ENCODE measurements at regions not wholly inside any gene's neighbourhood (a gene's known extent, or its start where the extent isn't known, plus 50 kb on each side); places are given as distances from the start of the nearest gene placed in this dataset.
A peak's percentile ranks its signal among the peaks of the same experiment; 100 is the strongest.

DNA sequence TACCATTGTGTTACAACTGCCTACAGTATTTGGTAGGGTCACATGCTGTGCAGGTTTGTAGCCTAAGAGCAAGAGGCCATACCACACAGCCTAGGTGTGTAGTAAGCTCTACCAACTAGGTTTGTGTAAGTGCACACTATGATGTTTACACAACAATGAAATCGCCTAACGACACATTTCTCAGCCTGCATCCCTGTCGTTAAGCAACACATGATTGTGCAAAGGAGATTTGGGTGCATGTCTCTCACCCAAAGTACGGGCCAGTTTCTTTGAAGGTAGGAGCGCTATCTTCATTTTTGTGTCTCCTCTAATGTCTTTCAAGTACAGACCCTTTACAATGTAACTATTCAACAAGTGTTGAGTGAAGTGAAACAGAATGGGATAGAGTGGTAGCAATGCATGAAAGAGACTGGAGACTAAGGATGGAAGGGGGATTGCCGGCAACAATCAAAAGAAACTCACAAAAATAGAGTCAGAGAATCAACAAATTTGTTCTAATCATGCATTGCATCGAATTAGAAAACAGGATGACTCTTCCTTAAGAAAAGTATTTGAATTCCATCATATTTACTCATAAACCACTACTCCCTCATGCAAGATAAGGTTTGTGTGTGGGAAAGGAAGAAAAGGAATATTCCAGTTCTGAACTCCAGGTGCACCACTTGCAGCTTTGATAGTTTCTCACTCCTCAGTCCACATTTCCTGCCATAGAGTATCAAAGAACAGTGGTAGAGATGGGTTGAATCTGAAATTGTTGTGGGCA is 60.2 kb upstream of the TNFRSF19 start:
- TF ChIP-seq, protein P1, sequence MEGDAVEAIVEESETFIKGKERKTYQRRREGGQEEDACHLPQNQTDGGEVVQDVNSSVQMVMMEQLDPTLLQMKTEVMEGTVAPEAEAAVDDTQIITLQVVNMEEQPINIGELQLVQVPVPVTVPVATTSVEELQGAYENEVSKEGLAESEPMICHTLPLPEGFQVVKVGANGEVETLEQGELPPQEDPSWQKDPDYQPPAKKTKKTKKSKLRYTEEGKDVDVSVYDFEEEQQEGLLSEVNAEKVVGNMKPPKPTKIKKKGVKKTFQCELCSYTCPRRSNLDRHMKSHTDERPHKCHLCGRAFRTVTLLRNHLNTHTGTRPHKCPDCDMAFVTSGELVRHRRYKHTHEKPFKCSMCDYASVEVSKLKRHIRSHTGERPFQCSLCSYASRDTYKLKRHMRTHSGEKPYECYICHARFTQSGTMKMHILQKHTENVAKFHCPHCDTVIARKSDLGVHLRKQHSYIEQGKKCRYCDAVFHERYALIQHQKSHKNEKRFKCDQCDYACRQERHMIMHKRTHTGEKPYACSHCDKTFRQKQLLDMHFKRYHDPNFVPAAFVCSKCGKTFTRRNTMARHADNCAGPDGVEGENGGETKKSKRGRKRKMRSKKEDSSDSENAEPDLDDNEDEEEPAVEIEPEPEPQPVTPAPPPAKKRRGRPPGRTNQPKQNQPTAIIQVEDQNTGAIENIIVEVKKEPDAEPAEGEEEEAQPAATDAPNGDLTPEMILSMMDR (IDR thresholded peaks at IDR 0.05): no peak

DNA sequence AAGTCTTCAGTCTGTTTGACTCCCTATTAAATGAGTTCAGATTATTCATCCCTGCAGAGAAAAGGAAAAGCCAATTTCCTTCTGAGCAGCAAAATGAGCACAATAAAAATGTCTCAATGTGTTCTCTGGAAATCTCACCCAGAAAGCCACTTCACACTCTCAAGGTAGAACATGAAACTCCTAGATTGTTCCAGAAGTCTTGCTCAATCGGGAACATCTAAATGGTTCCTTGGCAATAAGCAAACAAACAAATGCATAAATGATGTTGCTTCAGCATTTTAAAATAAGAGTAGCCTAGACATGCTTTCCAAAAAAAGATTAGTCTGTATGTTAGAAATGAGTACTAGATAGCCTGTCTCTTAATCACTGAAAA is 59.7 kb upstream of the TNFRSF19 start:
- TF ChIP-seq, protein P1 (IDR thresholded peaks at IDR 0.05): no peak

DNA sequence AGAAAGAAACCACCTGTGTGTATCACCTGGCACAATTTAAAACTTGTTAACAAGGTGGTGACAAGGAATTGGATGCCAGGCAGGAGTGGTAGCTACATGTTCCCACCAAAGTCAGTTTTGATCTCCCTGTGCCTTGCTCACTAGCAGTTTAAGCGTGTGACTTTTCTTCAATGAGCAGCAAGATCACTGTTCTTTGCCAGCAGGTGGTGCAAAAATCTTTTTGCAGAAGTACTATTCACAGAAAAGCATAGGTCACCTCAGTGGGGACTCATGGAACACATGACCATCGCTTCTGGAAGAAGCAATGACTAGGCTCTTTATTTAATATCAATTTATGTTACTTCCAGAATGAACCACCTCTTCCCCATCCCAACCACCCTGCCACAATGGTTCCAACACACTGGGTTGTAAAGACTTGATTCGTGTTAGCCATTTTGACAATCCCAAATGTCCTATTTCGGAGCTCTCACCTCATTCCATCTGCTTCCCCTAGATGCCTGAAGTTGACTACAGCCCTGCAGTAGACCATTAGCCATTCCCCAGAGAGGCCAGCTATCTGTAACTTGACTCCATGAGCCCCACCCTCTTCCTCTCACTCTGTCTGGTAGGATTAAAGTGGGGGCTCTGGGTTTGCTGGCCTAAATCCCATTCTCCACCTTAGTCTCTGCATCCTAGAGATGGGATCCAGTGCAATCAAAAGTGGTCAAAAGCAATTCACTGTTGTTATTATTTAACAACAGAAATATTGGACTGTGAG is 59.1 kb upstream of the TNFRSF19 start:
- TF ChIP-seq, protein P1 (IDR thresholded peaks at IDR 0.05): peak; percentile 48

DNA sequence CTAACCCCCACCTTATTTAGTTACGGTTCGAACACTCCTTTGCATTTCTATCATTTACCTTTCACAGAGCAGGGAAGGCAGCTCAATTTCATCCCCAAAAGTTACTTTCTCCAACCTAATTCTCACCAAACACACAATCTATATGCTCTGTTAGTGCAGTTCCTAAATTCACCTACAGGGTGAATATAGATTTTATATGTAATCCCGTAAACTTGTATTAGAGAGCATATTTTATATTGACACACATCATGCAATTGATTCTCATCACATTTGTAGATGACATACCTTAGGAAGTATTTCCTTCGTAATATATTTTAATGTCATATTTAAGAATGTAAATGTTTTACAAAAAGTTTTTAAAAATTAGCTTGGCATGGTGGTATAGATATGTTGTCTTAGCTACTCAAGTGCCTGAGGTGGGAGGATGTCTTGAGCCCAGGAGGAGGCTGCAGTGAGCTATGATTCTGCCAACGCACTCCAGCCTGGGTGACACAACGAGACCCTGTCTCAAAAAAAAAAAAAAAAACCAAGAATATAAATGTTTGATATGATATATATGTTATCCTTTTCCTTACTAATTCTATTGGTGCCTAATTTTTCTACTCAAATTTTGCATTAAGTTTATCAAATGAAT is 57.3 kb upstream of the TNFRSF19 start:
- TF ChIP-seq, protein P1 (IDR thresholded peaks at IDR 0.05): no peak

DNA sequence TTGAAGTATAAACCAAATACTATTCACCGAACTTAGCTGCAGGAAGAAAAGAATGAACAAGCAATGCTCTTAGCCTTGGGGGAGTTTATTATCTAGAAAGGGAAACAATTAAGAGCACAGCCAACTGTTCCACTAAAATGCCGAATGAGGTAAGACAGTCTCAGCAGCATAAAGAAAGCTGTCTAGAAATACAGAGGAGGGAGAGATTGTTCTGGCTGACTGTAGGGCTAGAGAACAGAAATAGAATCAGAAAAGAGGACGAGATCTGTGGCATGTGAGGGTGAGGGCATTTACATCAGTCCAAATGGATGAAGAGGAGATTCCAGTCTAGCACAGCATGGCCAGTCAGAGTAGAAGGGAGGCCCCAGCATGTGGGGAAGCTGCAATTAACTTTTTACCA is 56.8 kb upstream of the TNFRSF19 start:
- TF ChIP-seq, protein P1 (IDR thresholded peaks at IDR 0.05): no peak

DNA sequence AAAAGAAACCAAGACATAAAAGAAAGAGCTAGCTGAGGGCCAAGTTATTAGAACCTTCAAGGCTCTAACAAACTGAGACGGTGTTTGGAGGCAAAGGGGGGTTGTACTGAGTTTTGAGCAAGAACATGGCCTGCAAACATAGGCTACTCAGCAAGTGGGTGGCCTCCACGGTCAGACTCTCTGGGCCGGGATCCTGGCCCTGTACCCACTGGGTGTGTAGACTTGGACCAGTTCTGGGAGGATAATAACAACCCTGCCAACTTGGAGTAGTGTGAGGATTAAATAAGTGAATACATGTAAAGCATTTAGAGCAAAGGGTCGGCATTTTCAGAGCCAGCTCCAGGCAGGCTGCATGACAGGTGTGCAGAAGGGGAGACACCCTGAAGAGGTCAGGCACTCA is 56.1 kb upstream of the TNFRSF19 start:
- TF ChIP-seq, protein P1 (IDR thresholded peaks at IDR 0.05): no peak

DNA sequence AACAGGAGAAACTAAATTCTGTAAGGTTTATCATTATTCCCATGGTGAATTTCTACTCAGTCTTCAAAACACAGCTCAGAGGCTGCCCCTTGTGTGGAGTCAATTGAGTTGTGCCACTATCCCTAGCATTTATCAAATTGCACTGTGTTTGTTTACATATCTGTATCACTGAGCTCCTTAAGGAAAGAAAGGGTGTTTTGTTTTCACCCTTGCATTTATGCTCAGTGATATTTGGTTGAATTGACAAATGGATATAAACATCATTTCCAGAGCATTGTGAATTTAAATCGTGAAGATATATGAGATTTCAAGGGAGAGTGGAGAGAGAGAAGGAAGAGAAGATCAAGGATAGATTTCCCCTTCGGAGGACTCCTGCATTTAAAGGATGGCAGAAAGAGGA is 55.1 kb upstream of the TNFRSF19 start:
- TF ChIP-seq, protein P1 (IDR thresholded peaks at IDR 0.05): no peak

Measured in LNCAP (cell line).